ENCODE measurements at regions not wholly inside any gene's neighbourhood (a gene's known extent, or its start where the extent isn't known, plus 50 kb on each side); places are given as distances from the start of the nearest gene placed in this dataset.

GRCh38 chr6:22115559-22115958, 181.3 kb downstream of the PRL start:
- Histone ChIP-seq H3K9ac (ENCODE audit: extremely low read depth, low read length, poor library complexity, severe bottlenecking) (no peak overlapping the region), H3K9me3 (ENCODE audit: control insufficient read depth, low read length) (no peaks in the 10 kb centered on the region), H3K4me1 (ENCODE audit: control insufficient read depth, insufficient read depth, low read length) (peaks cover 20% of the 10 kb centered on the region), H3K4me3 (ENCODE audit: low read length) (no peak overlapping the region), H3K27ac (ENCODE audit: low read depth, low read length) (no peak overlapping the region), H3K27me3 (ENCODE audit: control insufficient read depth, insufficient read depth, low read length, poor library complexity, severe bottlenecking) (no peaks in the 10 kb centered on the region), H3K36me3 (ENCODE audit: control insufficient read depth, insufficient read depth, low read length) (peaks cover 68% of the 10 kb centered on the region)
- WGBS, 2 experiments (ENCODE audit: insufficient coverage in 1 of 2, insufficient read length in 1 of 2): 92 to 100% methylated on average over 1 to 5 of the region's 5 CpGs
- H3K27ac Mint-ChIP-seq: no peak overlapping the region
- H3K36me3 Mint-ChIP-seq (ENCODE audit: low read depth): peaks cover 25% of the 10 kb centered on the region
- DNase-seq: no peak
- no peaks in the 10 kb centered on the region for H3K27me3 Mint-ChIP-seq (ENCODE audit: insufficient read depth)
- peaks cover 29% of the 10 kb centered on the region for H3K4me1 Mint-ChIP-seq
- TF ChIP-seq CTCF (conservative IDR thresholded peaks at IDR 0.05): no peak
- H3K9me3 Mint-ChIP-seq: no peaks in the 10 kb centered on the region
- H3K4me3 Mint-ChIP-seq: no peak overlapping the region

- Histone ChIP-seq H3K9me3 (ENCODE audit: control insufficient read depth, low read length) (no peaks in the 10 kb centered on the region), H3K36me3 (ENCODE audit: control insufficient read depth, insufficient read depth, low read length) (peaks cover 48% of the 10 kb centered on the region), H3K27me3 (ENCODE audit: control insufficient read depth, insufficient read depth, low read length, poor library complexity, severe bottlenecking) (no peaks in the 10 kb centered on the region), H3K4me1 (ENCODE audit: control insufficient read depth, insufficient read depth, low read length) (peaks cover 20% of the 10 kb centered on the region), H3K27ac (ENCODE audit: low read depth, low read length) (no peak overlapping the region), H3K4me3 (ENCODE audit: low read length) (peak overlapping the region; percentile 5), H3K9ac (ENCODE audit: extremely low read depth, low read length, poor library complexity, severe bottlenecking) (no peak overlapping the region)
- no peak for DNase-seq
- peaks cover 29% of the 10 kb centered on the region for H3K4me1 Mint-ChIP-seq
- peaks cover 21% of the 10 kb centered on the region for H3K36me3 Mint-ChIP-seq (ENCODE audit: low read depth)
- no peaks in the 10 kb centered on the region for H3K9me3 Mint-ChIP-seq
- H3K4me3 Mint-ChIP-seq: no peak overlapping the region
- H3K27me3 Mint-ChIP-seq (ENCODE audit: insufficient read depth): no peaks in the 10 kb centered on the region
- no peak for TF ChIP-seq CTCF (conservative IDR thresholded peaks at IDR 0.05)
- no peak overlapping the region for H3K27ac Mint-ChIP-seq
- WGBS, 2 experiments (ENCODE audit: insufficient coverage in 1 of 2, insufficient read length in 1 of 2): 96% methylated on average over 2 of the region's 2 CpGs; no CpG with 5 or more reads in 1 of the 2 experiments
Measured at GRCh38 chr6:22117631-22118030, 179.2 kb downstream of the PRL start.

GRCh38 chr6:22119500-22119899, 177.3 kb downstream of the PRL start:
- H3K4me3 Mint-ChIP-seq: no peak overlapping the region
- Histone ChIP-seq H3K27ac (ENCODE audit: low read depth, low read length) (no peak overlapping the region), H3K9ac (ENCODE audit: extremely low read depth, low read length, poor library complexity, severe bottlenecking) (no peak overlapping the region), H3K4me1 (ENCODE audit: control insufficient read depth, insufficient read depth, low read length) (peaks cover 20% of the 10 kb centered on the region), H3K36me3 (ENCODE audit: control insufficient read depth, insufficient read depth, low read length) (peaks cover 39% of the 10 kb centered on the region), H3K27me3 (ENCODE audit: control insufficient read depth, insufficient read depth, low read length, poor library complexity, severe bottlenecking) (no peaks in the 10 kb centered on the region), H3K9me3 (ENCODE audit: control insufficient read depth, low read length) (no peaks in the 10 kb centered on the region), H3K4me3 (ENCODE audit: low read length) (no peak overlapping the region)
- no peaks in the 10 kb centered on the region for H3K9me3 Mint-ChIP-seq
- TF ChIP-seq CTCF (conservative IDR thresholded peaks at IDR 0.05): no peak
- DNase-seq: no peak
- H3K4me1 Mint-ChIP-seq: peaks cover 29% of the 10 kb centered on the region
- H3K27ac Mint-ChIP-seq: no peak overlapping the region
- H3K27me3 Mint-ChIP-seq (ENCODE audit: insufficient read depth): no peaks in the 10 kb centered on the region
- H3K36me3 Mint-ChIP-seq (ENCODE audit: low read depth): peaks cover 35% of the 10 kb centered on the region
- WGBS, 2 experiments (ENCODE audit: insufficient coverage in 1 of 2, insufficient read length in 1 of 2): 92% methylated on average over 1 of the region's 1 CpG

Measured in endodermal cell (in vitro differentiated cells).